ENCODE measurements at regions not wholly inside any gene's neighbourhood (a gene's known extent, or its start where the extent isn't known, plus 50 kb on each side); places are given as distances from the start of the nearest gene placed in this dataset.

GRCh38 chr18:40957533-40958070 lies 997.4 kb upstream of the PIK3C3 start:
- H3K27me3 ChIP-seq, result no peaks in the 10 kb centered on the region
- no peak for TF ChIP-seq EP300 (IDR thresholded peaks at IDR 0.05)
- TF ChIP-seq CTCF (IDR thresholded peaks at IDR 0.05), result no peak
- no peak for TF ChIP-seq POLR2A (IDR thresholded peaks at IDR 0.05)
- H3K4me3 ChIP-seq, result no peak overlapping the region
- intact Hi-C loops (cut with DNase I), result no loop called here
- no peak overlapping the region for H3K27ac ChIP-seq
- H3K9me3 ChIP-seq, result no peaks in the 10 kb centered on the region
- H3K36me3 ChIP-seq, result no peaks in the 10 kb centered on the region
- no peak for DNase-seq
- WGBS, 3 donors, result 43 to 50% (median 47%) methylated on average over 2 of the region's 2 CpGs
- no peaks in the 10 kb centered on the region for H3K4me1 ChIP-seq (ENCODE audit: insufficient read depth)

- no peak for TF ChIP-seq POLR2A (IDR thresholded peaks at IDR 0.05)
- TF ChIP-seq CTCF (IDR thresholded peaks at IDR 0.05), result no peak
- no peak for TF ChIP-seq EP300 (IDR thresholded peaks at IDR 0.05)
- intact Hi-C loops (cut with DNase I), result no loop called here
- no peaks in the 10 kb centered on the region for H3K36me3 ChIP-seq
- H3K4me3 ChIP-seq, result no peak overlapping the region
- no peaks in the 10 kb centered on the region for H3K27me3 ChIP-seq
- DNase-seq, result no peak
- H3K9me3 ChIP-seq, result no peaks in the 10 kb centered on the region
- H3K27ac ChIP-seq, result no peak overlapping the region
- H3K4me1 ChIP-seq (ENCODE audit: insufficient read depth), result no peaks in the 10 kb centered on the region
- 17 to 48% (median 23%) methylated on average over 1 of the region's 1 CpG for WGBS, 3 donors
These were observed 998.8 kb upstream of the PIK3C3 start for GRCh38 chr18:40956213-40956612.

GRCh38 chr18:40955351-40955750 lies 999.7 kb upstream of the PIK3C3 start:
- Histone ChIP-seq H3K27me3 (no peaks in the 10 kb centered on the region), H3K4me3 (no peak overlapping the region)

GRCh38 chr18:40949114-40949950 lies 1005.7 kb upstream of the PIK3C3 start:
- Histone ChIP-seq H3K27me3 (no peaks in the 10 kb centered on the region), H3K27ac (no peak overlapping the region), H3K4me3 (no peak overlapping the region), H3K36me3 (no peaks in the 10 kb centered on the region), H3K9me3 (no peaks in the 10 kb centered on the region), H3K4me1 (ENCODE audit: insufficient read depth) (no peaks in the 10 kb centered on the region)
- TF ChIP-seq EP300 (IDR thresholded peaks at IDR 0.05), result no peak
- WGBS, 3 donors, result 71 to 77% (median 75%) methylated on average over 10 of the region's 10 CpGs
- intact Hi-C loops (cut with DNase I), result no loop called here
- DNase-seq, result no peak

More at GRCh38 chr18:40955351-40955750, 999.7 kb upstream of the PIK3C3 start:
- Histone ChIP-seq H3K27ac (no peak overlapping the region), H3K36me3 (no peaks in the 10 kb centered on the region), H3K9me3 (no peaks in the 10 kb centered on the region), H3K4me1 (ENCODE audit: insufficient read depth) (no peaks in the 10 kb centered on the region)
- intact Hi-C loops (cut with DNase I), result no loop called here
- 71 to 77% (median 72%) methylated on average over 2 of the region's 2 CpGs for WGBS, 3 donors
- no peak for DNase-seq
- TF ChIP-seq EP300 (IDR thresholded peaks at IDR 0.05) (no peak), POLR2A (IDR thresholded peaks at IDR 0.05) (no peak), CTCF (IDR thresholded peaks at IDR 0.05) (no peak)

GRCh38 chr18:40944576-40944975 lies 1010.5 kb upstream of the PIK3C3 start:
- no peaks in the 10 kb centered on the region for H3K9me3 ChIP-seq
- DNase-seq, result no peak
- no peak overlapping the region for H3K4me3 ChIP-seq
- WGBS, 3 donors, result 13 to 30% (median 22%) methylated on average over 2 of the region's 2 CpGs
- no peaks in the 10 kb centered on the region for H3K27me3 ChIP-seq
- TF ChIP-seq EP300 (IDR thresholded peaks at IDR 0.05) (no peak), POLR2A (IDR thresholded peaks at IDR 0.05) (no peak), CTCF (IDR thresholded peaks at IDR 0.05) (no peak)
- H3K4me1 ChIP-seq (ENCODE audit: insufficient read depth), result no peaks in the 10 kb centered on the region
- no peak overlapping the region for H3K27ac ChIP-seq
- no peaks in the 10 kb centered on the region for H3K36me3 ChIP-seq
- intact Hi-C loops (cut with DNase I), result no loop called here

Data from ovary (tissue), 7 donors.